ENCODE measurements at regions not wholly inside any gene's neighbourhood (a gene's known extent, or its start where the extent isn't known, plus 50 kb on each side); places are given as distances from the start of the nearest gene placed in this dataset.
"Not testable (repeated sequence)": the region's sequence is repeated elsewhere in the genome, so short reads cannot be mapped to it uniquely, and the experiment has no call there.

DNA sequence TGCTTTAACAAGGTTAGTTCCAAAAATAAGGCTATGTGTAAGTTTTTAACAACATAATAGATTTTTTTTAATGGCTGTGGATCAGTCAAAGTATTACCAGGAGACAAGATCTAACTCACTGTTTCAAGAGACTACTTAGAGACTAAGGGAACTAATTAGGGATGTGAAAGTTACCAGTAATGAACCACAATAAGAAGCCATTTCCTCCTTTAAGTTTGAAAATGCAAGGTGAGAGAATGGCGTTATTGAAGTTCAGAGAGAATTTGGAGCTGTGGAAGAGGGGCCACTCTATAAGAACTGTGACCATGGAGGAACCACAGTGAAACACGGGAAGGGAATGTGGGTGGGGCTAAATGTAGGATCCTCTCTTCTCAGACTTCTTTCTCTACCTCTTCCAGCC is 624.2 kb downstream of the GLUD2 start:
- no peak for TF ChIP-seq POLR2A (IDR thresholded peaks at IDR 0.05)
- TF ChIP-seq, protein P1, sequence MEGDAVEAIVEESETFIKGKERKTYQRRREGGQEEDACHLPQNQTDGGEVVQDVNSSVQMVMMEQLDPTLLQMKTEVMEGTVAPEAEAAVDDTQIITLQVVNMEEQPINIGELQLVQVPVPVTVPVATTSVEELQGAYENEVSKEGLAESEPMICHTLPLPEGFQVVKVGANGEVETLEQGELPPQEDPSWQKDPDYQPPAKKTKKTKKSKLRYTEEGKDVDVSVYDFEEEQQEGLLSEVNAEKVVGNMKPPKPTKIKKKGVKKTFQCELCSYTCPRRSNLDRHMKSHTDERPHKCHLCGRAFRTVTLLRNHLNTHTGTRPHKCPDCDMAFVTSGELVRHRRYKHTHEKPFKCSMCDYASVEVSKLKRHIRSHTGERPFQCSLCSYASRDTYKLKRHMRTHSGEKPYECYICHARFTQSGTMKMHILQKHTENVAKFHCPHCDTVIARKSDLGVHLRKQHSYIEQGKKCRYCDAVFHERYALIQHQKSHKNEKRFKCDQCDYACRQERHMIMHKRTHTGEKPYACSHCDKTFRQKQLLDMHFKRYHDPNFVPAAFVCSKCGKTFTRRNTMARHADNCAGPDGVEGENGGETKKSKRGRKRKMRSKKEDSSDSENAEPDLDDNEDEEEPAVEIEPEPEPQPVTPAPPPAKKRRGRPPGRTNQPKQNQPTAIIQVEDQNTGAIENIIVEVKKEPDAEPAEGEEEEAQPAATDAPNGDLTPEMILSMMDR (IDR thresholded peaks at IDR 0.05): no peak
- no peak overlapping the region for H3K4me3 ChIP-seq (ENCODE audit: low read depth, poor library complexity, severe bottlenecking)
- no peak for DNase-seq (ENCODE audit: low spot score in 2 of 2)

DNA sequence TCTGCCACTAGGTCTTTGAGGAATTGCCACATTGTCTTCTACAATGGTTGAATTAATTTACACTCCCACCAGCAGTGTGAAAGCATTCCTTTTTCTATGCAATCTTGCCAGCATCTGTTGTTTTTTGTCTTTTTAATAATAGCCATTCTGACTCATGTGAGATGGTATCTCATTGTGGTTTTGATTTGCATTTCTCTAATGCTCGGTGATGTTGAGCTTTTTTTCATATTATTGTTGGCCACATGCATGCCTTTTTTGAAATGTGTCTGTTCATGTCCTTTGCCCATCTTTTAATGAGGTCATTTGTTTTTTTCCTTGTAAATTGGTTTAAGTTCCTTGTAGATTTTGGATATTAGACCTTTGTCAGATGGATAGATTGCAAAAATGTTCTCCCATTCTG is 661.8 kb downstream of the GLUD2 start:
- H3K4me3 ChIP-seq (ENCODE audit: low read depth, poor library complexity, severe bottlenecking); intact Hi-C loops (cut with DNase I; ENCODE audit: low total_unique reads); DNase-seq (ENCODE audit: low spot score in 2 of 2): not testable (repeated sequence)
- 27 to 34% methylated on average over 1 of the region's 1 CpG for WGBS, 2 donors

More for the DNA sequence above, 624.2 kb downstream of the GLUD2 start:
- WGBS, 2 donors: 36 to 88% methylated on average over 1 to 2 of the region's 2 CpGs
- intact Hi-C loops (cut with DNase I; ENCODE audit: low total_unique reads): no loop called here

DNA sequence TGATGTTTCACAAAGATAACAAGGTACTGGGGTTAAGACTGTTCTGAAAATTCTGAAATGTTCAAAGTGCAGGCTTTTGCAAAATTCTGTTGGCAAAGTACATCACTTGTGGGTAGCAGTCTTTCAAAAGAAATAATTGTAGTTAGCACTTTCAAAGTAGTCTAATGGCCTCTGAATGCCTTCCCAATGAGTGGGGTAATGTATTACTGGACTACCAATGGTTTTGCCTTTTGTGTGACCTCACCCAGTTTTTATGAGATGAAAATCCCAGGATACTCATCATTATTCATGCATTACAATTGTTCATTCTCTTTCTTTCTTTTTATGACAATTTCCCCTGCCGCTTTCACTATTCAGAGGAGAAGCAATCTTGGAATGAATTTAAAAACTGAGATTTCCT is 686.1 kb downstream of the GLUD2 start:
- intact Hi-C loops (cut with DNase I; ENCODE audit: low total_unique reads): no loop called here
- H3K4me3 ChIP-seq (ENCODE audit: low read depth, poor library complexity, severe bottlenecking): no peak overlapping the region
- 72 to 81% methylated on average over 1 of the region's 1 CpG for WGBS, 2 donors
- DNase-seq (ENCODE audit: low spot score in 2 of 2): no peak
- no peak for TF ChIP-seq POLR2A (IDR thresholded peaks at IDR 0.05)
- TF ChIP-seq, protein P1 (IDR thresholded peaks at IDR 0.05): no peak

DNA sequence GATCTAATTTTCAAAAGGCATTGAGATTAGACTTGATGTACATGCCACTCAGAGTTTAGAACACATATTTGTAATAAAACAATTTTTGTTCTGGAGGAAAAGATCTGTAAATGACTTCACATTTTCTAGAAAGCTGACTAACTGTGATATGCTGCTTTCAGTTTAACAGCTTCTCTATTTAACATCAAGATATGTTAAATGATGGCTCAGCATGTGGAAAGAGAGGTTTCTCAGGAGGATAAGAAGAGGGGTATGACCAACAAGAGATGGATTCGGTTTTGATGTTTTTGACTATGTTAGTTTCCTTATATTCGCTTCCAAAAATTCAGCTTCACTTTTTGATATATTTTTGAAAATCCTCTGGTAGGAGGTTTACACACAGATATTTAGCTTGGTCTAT is 698.7 kb downstream of the GLUD2 start:
- intact Hi-C loops (cut with DNase I; ENCODE audit: low total_unique reads): no loop called here
- WGBS, 2 donors: 76 to 78% methylated on average over 2 of the region's 2 CpGs
- H3K4me3 ChIP-seq (ENCODE audit: low read depth, poor library complexity, severe bottlenecking): no peak overlapping the region
- DNase-seq (ENCODE audit: low spot score in 2 of 2): no peak
- TF ChIP-seq POLR2A (IDR thresholded peaks at IDR 0.05): no peak
- TF ChIP-seq, protein P1 (IDR thresholded peaks at IDR 0.05): no peak

DNA sequence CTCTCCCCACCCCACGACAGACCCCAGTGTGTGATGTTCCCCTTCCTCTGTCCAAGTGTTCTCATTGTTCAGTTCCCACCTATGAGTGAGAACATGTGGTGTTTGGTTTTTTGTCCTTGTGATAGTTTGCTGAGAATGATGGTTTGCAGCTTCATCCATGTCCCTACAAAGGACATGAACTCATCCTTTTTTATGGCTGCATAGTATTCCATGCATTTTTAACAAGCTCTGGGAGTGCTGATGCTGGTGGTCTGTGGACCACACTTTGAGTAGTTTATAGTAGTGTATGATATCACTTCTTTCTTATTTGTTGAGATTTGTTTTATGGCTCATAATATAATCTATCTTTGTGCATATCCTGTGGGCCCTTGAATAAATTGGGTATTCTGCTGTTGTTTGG is 706.2 kb downstream of the GLUD2 start:
- intact Hi-C loops (cut with DNase I; ENCODE audit: low total_unique reads); H3K4me3 ChIP-seq (ENCODE audit: low read depth, poor library complexity, severe bottlenecking); DNase-seq (ENCODE audit: low spot score in 2 of 2): not testable (repeated sequence)
- 78 to 95% methylated on average over 1 of the region's 1 CpG for WGBS, 2 donors

DNA sequence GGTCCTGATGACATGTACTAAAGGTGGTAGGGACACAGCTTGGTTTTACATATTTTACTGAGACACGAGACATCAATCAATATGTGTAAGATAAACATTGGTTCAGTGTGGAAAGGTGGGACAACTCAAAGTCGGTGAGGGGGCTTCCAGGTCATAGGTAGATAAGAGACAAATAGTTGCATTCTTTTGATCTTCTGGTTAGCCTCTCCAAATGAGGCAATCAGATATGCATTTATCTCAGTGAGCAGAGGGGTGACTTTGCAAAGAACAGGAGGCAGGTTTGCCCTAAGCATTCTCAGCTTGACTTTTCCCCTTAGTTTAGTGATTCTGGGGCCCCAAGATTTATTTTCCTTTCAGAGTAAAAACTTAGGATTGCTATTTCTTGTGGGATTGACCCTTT is 706.9 kb downstream of the GLUD2 start:
- WGBS, 2 donors: 62 to 79% methylated on average over 2 of the region's 2 CpGs
- H3K4me3 ChIP-seq (ENCODE audit: low read depth, poor library complexity, severe bottlenecking): no peak overlapping the region
- no peak for DNase-seq (ENCODE audit: low spot score in 2 of 2)
- TF ChIP-seq, protein P1 (IDR thresholded peaks at IDR 0.05): no peak
- TF ChIP-seq POLR2A (IDR thresholded peaks at IDR 0.05): no peak
- intact Hi-C loops (cut with DNase I; ENCODE audit: low total_unique reads): no loop called here

DNA sequence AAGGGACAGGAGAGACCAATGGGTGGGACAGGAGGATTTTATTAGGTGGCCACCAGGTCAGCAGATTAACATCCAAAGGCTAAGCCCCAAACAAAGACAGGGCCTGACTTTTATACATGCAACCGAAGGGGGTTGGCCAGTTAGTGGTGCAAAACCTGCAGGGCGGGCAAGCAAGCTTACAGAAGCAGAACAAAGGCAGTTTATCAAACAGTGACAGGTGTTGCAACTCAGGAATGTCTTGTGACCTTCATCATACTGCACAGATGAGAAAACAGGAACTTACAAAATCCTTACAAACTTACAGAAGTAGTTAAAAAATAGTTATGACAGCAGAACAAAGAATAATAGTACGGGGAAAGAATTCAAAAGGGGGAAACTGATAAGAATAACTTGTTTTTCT is 708.1 kb downstream of the GLUD2 start:
- no peak for TF ChIP-seq POLR2A (IDR thresholded peaks at IDR 0.05)
- TF ChIP-seq, protein P1 (IDR thresholded peaks at IDR 0.05): no peak
- WGBS, 2 donors: 52 to 54% methylated on average over 2 to 3 of the region's 3 CpGs
- DNase-seq (ENCODE audit: low spot score in 2 of 2): no peak
- no peak overlapping the region for H3K4me3 ChIP-seq (ENCODE audit: low read depth, poor library complexity, severe bottlenecking)
- intact Hi-C loops (cut with DNase I; ENCODE audit: low total_unique reads): no loop called here
